CD14-positive monocyte (primary cell): ENCODE measurements at regions not wholly inside any gene's neighbourhood (a gene's known extent, or its start where the extent isn't known, plus 50 kb on each side); places are given as distances from the start of the nearest gene placed in this dataset.

Source experiments
- DNase-seq, 3 donors: peaks; one replicate each; pipeline ENCODE4 v3.0.0-alpha.2; 2011 to 2022
- H2AFZ ChIP-seq: 2 replicates; pipeline ENCODE4 v1.6.0; 2012; ENCODE audit warnings: mild to moderate bottlenecking, low read depth, low read length, inconsistent platforms; ENCODE audit not compliant: insufficient read depth, poor library complexity, severe bottlenecking
- H3K27ac ChIP-seq, 2 donors: 1 replicate in 1 of 2; 2 replicates in 1 of 2; pipeline ENCODE4 v1.5.1; 2012 to 2013; ENCODE audit warnings: low read length in 2 of 2, control low read depth in 1 of 2, inconsistent platforms in 1 of 2, low read depth in 1 of 2, mild to moderate bottlenecking in 1 of 2
- H3K27me3 ChIP-seq, 2 donors: one replicate each; pipeline versions ENCODE4 v1.6.0 to v1.6.1; 2011 to 2013; ENCODE audit warnings: low read length in 2 of 2; ENCODE audit not compliant: control insufficient read depth in 2 of 2, insufficient read depth in 2 of 2
- H3K36me3 ChIP-seq, 2 donors: replicated peaks in 1 of 2; 1 replicate in 1 of 2; 2 replicates in 1 of 2; pipeline versions ENCODE4 v1.5.1 to v1.6.1; 2012 to 2013; ENCODE audit warnings: low read length in 2 of 2, control low read depth in 1 of 2, inconsistent platforms in 1 of 2, mild to moderate bottlenecking in 1 of 2; ENCODE audit not compliant: insufficient read depth in 2 of 2, control insufficient read depth in 1 of 2
- H3K4me1 ChIP-seq, 2 donors: 1 replicate in 1 of 2; 2 replicates in 1 of 2; pipeline versions ENCODE4 v1.5.1 to v1.6.1; 2012 to 2013; ENCODE audit warnings: low read length in 2 of 2, control low read depth in 1 of 2, inconsistent platforms in 1 of 2, mild to moderate bottlenecking in 1 of 2, moderate library complexity in 1 of 2; ENCODE audit not compliant: insufficient read depth in 2 of 2, control insufficient read depth in 1 of 2
- H3K4me2 ChIP-seq: replicated peaks from 2 replicates; pipeline ENCODE3; 2012; ENCODE audit warnings: low read length, moderate library complexity, mild to moderate bottlenecking; ENCODE audit not compliant: poor library complexity, severe bottlenecking; ENCODE audit errors: extremely low read depth
- H3K4me3 ChIP-seq, 3 experiments: fragments of 200-600 bp in 1 of 3; sonication (generic) in 1 of 3; replicated peaks in 1 of 3; 1 replicate in 2 of 3; 2 replicates in 1 of 3; pipeline ENCODE4 v1.5.1; 2011 to 2013; ENCODE audit warnings: low read length in 3 of 3, mild to moderate bottlenecking in 3 of 3, control low read depth in 2 of 3, low read depth in 2 of 3, inconsistent platforms in 1 of 3, moderate library complexity in 1 of 3
- H3K79me2 ChIP-seq: 2 replicates; pipeline ENCODE4 v1.6.0; 2012; ENCODE audit warnings: mild to moderate bottlenecking, control low read depth, inconsistent platforms, low read length, moderate library complexity; ENCODE audit not compliant: insufficient read depth
- H3K9ac ChIP-seq: 2 replicates; pipeline ENCODE4 v1.6.0; 2017; ENCODE audit warnings: low read length, mild to moderate bottlenecking; ENCODE audit not compliant: insufficient read depth, poor library complexity, severe bottlenecking
- H3K9me3 ChIP-seq, 2 donors: replicated peaks in 1 of 2; 1 replicate in 1 of 2; 2 replicates in 1 of 2; pipeline versions ENCODE4 v1.5.1 to v1.6.1; 2012 to 2013; ENCODE audit warnings: low read length in 2 of 2, control low read depth in 1 of 2; ENCODE audit not compliant: control insufficient read depth in 1 of 2, insufficient read depth in 1 of 2
- H4K20me1 ChIP-seq: 2 replicates; pipeline ENCODE4 v1.6.0; 2012; ENCODE audit warnings: mild to moderate bottlenecking, low read length, control low read depth, moderate library complexity; ENCODE audit not compliant: insufficient read depth
- H3K27ac Mint-ChIP-seq, 7 donors: one replicate each; pipeline ENCODE4 v1.8.0; 2020; ENCODE audit warnings: mild to moderate bottlenecking in 7 of 7, mixed read lengths in 7 of 7, moderate library complexity in 6 of 7, inconsistent platforms in 2 of 7
- H3K27me3 Mint-ChIP-seq, 3 donors: one replicate each; pipeline ENCODE4 v1.8.0; 2021 to 2022; ENCODE audit warnings: low read depth in 3 of 3, mild to moderate bottlenecking in 3 of 3, mixed read lengths in 3 of 3, moderate library complexity in 3 of 3, inconsistent platforms in 1 of 3
- H3K36me3 Mint-ChIP-seq, 2 donors: one replicate each; pipeline ENCODE4 v1.8.0; 2020; ENCODE audit warnings: mixed read lengths in 2 of 2, inconsistent platforms in 1 of 2, mild to moderate bottlenecking in 1 of 2
- H3K4me1 Mint-ChIP-seq: one replicate; pipeline ENCODE4 v1.8.0; 2020; ENCODE audit warnings: mild to moderate bottlenecking, mixed read lengths
- H3K4me3 Mint-ChIP-seq, 2 donors: one replicate each; pipeline ENCODE4 v1.8.0; 2020; ENCODE audit warnings: mild to moderate bottlenecking in 2 of 2, mixed read lengths in 2 of 2, moderate library complexity in 1 of 2
- H3K9me3 Mint-ChIP-seq, 7 donors: one replicate each; pipeline ENCODE4 v1.8.0; 2020 to 2022; ENCODE audit warnings: mixed read lengths in 7 of 7, mild to moderate bottlenecking in 6 of 7, moderate library complexity in 6 of 7, inconsistent platforms in 2 of 7
- CTCF ChIP-seq: fragments of 200-600 bp; IDR thresholded peaks from one replicate; pipeline ENCODE4 v1.8.0; 2022; ENCODE audit warnings: antibody characterized with exemption, mild to moderate bottlenecking
- WGBS: methylation state at CpG from one replicate; pipeline ENCODE4 v1.1.5; 2013; ENCODE audit warnings: missing lambda C conversion rate; ENCODE audit not compliant: insufficient coverage; 5-methylcytosine and 5-hydroxymethylcytosine counted together
- intact Hi-C, 2 donors: fragments of 100-400 bp; cut with micrococcal nuclease; formaldehyde crosslinking; loops; one replicate each; pipeline versions ENCODE4 v1.15.0 to v1.15.1; 2023

DNA sequence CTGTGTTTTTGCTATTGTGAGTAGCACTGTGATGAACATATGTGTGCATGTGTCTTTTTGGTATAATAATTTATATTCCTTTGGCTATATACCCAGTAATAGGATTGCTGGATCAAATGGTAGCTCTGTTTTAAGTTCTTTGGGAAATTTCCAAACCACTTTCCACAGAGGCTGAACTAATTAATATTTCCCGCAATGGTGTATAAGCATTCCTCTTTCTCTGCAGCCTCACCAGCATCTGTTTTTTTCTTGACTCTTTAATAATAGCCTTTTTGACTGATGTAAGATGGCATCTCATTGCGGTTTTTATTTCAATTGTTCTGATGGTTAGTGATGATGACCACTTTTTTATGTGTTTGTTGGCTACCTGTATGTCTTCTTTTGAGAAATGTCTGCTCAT lies 247.7 kb upstream of the NDST3 start:
- H3K27me3 ChIP-seq = no peaks in the 10 kb centered on the region
- no peak overlapping the region for H3K27ac ChIP-seq
- no peak overlapping the region for H3K4me3 ChIP-seq
- no peak for TF ChIP-seq CTCF
- Mint-ChIP-seq H3K27me3 (no peaks in the 10 kb centered on the region), H3K27ac (no peak overlapping the region), H3K4me1 (no peaks in the 10 kb centered on the region), H3K4me3 (no peak overlapping the region), H3K9me3 (peaks cover 0 to 1% (median 0%) of the 10 kb centered on the region in 7 donors), H3K36me3 (no peaks in the 10 kb centered on the region)
- no peak for DNase-seq
- intact Hi-C loops = no loop called here
- WGBS = 100% methylated on average over 1 of the region's 2 CpGs
- H3K9ac ChIP-seq = no peak overlapping the region
- H3K4me1 ChIP-seq = no peaks in the 10 kb centered on the region
- no peaks in the 10 kb centered on the region for H3K79me2 ChIP-seq
- H2AFZ ChIP-seq = no peak overlapping the region
- no peaks in the 10 kb centered on the region for H4K20me1 ChIP-seq
- no peaks in the 10 kb centered on the region for H3K9me3 ChIP-seq
- H3K4me2 ChIP-seq = no peak overlapping the region
- H3K36me3 ChIP-seq = no peaks in the 10 kb centered on the region

- Histone ChIP-seq H3K4me2 (no peak overlapping the region), H3K4me3 (no peak overlapping the region), H3K27me3 (no peaks in the 10 kb centered on the region), H3K9ac (no peak overlapping the region), H3K79me2 (no peaks in the 10 kb centered on the region), H3K9me3 (no peaks in the 10 kb centered on the region), H3K4me1 (no peaks in the 10 kb centered on the region), H2AFZ (no peak overlapping the region), H3K36me3 (no peaks in the 10 kb centered on the region), H3K27ac (no peak overlapping the region), H4K20me1 (no peaks in the 10 kb centered on the region)
- H3K4me1 Mint-ChIP-seq = no peaks in the 10 kb centered on the region
- no peak overlapping the region for H3K27ac Mint-ChIP-seq
- intact Hi-C loops = no loop called here
- H3K4me3 Mint-ChIP-seq = no peak overlapping the region
- no peak for DNase-seq
- peaks cover 0 to 2% (median 0%) of the 10 kb centered on the region in 7 donors for H3K9me3 Mint-ChIP-seq
- TF ChIP-seq CTCF = no peak
- H3K27me3 Mint-ChIP-seq = peaks cover 0 to 1% (median 0%) of the 10 kb centered on the region in 3 donors
- H3K36me3 Mint-ChIP-seq = no peaks in the 10 kb centered on the region
- WGBS = 64% methylated on average over 1 of the region's 3 CpGs
These were observed 240.3 kb upstream of the NDST3 start for GRCh38 chr4:117793845-117794480.
